ENCODE measurements at regions not wholly inside any gene's neighbourhood (a gene's known extent, or its start where the extent isn't known, plus 50 kb on each side); places are given as distances from the start of the nearest gene placed in this dataset.

DNA sequence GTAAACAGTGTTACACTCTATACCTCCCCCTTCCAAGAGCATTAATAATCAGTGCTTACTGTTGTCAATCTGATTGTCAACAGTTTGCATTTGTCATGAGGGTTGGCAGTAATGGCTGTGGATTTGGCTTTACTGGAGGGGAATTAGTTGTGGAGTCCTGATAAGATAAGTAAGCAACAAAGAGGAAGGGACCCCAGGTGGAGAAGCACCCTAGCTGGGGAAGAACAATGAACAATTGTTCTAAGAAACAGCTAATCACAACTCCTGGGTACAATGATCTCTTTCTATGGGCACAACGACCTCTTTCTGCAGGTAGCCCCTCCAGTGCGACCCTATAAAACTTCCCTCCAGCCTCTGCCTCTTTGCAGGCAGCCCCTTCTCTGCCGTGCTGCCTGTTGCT lies 53.2 kb upstream of the CDKN2AIP start:
- intact Hi-C loops (cut with DNase I), result no loop called here
- no peaks in the 10 kb centered on the region for H3K9me3 ChIP-seq
- TF ChIP-seq, protein P1, sequence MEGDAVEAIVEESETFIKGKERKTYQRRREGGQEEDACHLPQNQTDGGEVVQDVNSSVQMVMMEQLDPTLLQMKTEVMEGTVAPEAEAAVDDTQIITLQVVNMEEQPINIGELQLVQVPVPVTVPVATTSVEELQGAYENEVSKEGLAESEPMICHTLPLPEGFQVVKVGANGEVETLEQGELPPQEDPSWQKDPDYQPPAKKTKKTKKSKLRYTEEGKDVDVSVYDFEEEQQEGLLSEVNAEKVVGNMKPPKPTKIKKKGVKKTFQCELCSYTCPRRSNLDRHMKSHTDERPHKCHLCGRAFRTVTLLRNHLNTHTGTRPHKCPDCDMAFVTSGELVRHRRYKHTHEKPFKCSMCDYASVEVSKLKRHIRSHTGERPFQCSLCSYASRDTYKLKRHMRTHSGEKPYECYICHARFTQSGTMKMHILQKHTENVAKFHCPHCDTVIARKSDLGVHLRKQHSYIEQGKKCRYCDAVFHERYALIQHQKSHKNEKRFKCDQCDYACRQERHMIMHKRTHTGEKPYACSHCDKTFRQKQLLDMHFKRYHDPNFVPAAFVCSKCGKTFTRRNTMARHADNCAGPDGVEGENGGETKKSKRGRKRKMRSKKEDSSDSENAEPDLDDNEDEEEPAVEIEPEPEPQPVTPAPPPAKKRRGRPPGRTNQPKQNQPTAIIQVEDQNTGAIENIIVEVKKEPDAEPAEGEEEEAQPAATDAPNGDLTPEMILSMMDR (IDR thresholded peaks at IDR 0.05), result no peak

DNA sequence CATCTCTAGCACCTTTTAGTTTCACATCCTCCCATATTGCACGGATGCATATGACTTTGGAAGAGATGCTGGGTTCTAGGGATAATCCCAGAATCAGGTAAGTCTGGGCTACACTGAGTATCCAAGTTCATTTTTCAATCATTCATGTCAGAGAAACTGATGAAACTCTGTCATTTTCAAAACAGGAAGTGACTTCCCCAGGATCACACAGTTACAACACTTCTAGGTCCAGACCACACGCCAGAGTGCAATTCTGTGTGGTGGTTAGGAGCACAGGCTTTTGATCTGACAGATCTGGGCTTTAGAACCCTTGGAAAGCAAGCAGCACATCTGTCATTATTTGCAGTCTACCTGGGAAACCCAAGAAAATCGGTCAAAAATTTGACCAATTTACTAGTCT lies 52.1 kb upstream of the CDKN2AIP start:
- DNase-seq (no peak), ATAC-seq (peak; percentile 44 to 53)
- TF ChIP-seq, protein P1 (IDR thresholded peaks at IDR 0.05), result no peak
- Histone ChIP-seq H3K4me3 (no peak overlapping the region), H3K36me3 (no peaks in the 10 kb centered on the region), H3K27me3 (ENCODE audit: low read depth) (peaks cover 10% of the 10 kb centered on the region), H3K9me3 (no peaks in the 10 kb centered on the region), H3K4me1 (peaks cover 6% of the 10 kb centered on the region), H3K27ac (no peak overlapping the region)
- intact Hi-C loops (cut with DNase I), result no loop called here

More for the DNA sequence above, 53.2 kb upstream of the CDKN2AIP start:
- Histone ChIP-seq H3K4me1 (no peaks in the 10 kb centered on the region), H3K4me3 (no peak overlapping the region), H3K27me3 (ENCODE audit: low read depth) (peaks cover 10% of the 10 kb centered on the region), H3K27ac (no peak overlapping the region), H3K36me3 (no peaks in the 10 kb centered on the region)
- DNase-seq, result no peak
- ATAC-seq, result no peak

DNA sequence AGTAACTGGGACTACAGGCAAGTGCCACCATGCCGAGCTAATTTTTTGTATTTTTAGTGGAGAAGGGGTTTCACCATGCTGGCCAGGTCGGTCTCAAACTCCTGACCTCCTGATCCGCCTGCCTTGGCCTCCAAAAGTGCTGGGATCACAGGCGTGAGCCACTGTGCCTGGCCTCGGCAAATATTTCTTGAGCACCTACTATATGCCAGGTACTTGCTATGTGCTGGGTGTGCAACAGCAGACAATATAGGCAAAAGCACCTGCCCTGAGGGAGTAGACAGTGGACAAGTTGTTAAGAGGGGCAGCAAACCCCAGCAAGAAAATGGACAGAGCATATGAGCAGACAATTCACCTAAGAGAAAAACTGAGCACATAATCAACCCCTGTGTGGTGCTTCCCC lies 51.0 kb upstream of the CDKN2AIP start:
- Histone ChIP-seq H3K27ac (no peak overlapping the region), H3K4me3 (no peak overlapping the region), H3K9me3 (no peaks in the 10 kb centered on the region), H3K4me1 (peaks cover 13% of the 10 kb centered on the region), H3K27me3 (ENCODE audit: low read depth) (peaks cover 10% of the 10 kb centered on the region), H3K36me3 (no peaks in the 10 kb centered on the region)
- intact Hi-C loops (cut with DNase I), result no loop called here
- no peak for ATAC-seq
- TF ChIP-seq, protein P1 (IDR thresholded peaks at IDR 0.05), result no peak
- DNase-seq, result no peak

DNA sequence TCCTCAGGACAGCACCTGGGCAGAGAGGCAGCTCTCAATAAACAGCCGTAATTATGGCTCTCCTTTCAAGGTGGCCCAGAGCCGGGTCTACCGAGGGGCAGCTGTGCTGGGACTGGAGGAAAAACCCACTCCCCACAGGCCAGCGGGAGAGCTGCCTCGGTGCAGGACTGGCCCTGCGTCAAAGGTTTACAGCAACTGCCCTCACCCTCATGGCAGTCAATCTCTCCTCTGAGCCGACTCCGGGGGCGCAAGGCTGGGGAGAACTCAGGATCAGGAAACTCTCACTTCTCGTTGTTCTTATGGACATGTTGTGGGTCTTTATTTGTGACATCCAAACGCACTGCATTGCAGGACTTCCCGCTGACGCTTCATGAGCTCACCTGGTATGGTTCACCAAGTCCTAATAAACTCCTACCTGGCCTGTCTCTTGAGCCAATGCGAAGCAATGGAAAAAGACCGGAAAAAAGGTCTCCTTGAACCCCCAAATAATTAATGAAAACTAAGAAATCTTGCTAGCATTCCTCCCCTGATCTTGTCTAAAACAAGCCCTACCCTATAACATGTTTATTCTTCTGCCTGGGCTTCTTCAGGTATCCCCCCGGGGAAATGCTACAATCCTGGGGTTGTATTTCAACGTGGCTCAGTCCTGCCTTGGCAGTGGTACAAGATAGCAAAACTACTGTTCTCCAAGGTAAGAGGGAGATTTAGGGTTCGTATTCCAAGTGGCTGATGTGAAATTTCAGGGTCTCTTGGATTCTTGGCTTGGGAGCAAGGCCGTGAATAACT lies 50.1 kb upstream of the CDKN2AIP start:
- Histone ChIP-seq H3K9me3 (no peaks in the 10 kb centered on the region), H3K4me1 (peaks cover 13% of the 10 kb centered on the region), H3K27ac (no peak overlapping the region), H3K4me3 (no peak overlapping the region), H3K27me3 (ENCODE audit: low read depth) (peaks cover 10% of the 10 kb centered on the region), H3K36me3 (no peaks in the 10 kb centered on the region)
- DNase-seq, result no peak
- intact Hi-C loops (cut with DNase I), result no loop called here
- no peak for ATAC-seq
- TF ChIP-seq, protein P1 (IDR thresholded peaks at IDR 0.05), result no peak
